Bone marrow (tissue), 2 donors: ENCODE measurements at regions not wholly inside any gene's neighbourhood (a gene's known extent, or its start where the extent isn't known, plus 50 kb on each side); places are given as distances from the start of the nearest gene placed in this dataset.
"Not testable (repeated sequence)": the region's sequence is repeated elsewhere in the genome, so short reads cannot be mapped to it uniquely, and the experiment has no call there.

Experiments used
- DNase-seq, 2 donors: peaks; one replicate each; lab custom pipeline; 2025; lab: John Stamatoyannopoulos, UW

DNA sequence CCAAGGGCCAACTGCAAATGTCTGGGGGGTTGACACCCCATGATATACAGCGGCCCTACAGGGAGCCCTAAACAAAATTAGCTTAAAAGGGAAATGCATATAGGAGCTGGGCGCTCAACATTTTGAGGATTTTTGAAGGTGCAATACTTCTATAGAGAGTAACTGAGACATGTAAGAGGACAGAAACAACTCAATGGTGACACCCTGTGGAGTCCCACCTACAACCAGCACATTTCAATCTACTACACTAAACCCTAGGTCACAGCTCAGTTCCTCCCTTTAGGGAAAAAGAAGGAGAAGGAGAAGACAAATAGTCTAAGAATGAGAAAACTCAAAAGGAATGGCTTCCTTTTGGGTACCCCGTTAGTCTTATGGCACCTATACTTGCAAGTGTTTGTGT, 1010.5 kb upstream of the NOVA1 start:
- no peak for DNase-seq

- no peak for DNase-seq
These were observed 1014.3 kb upstream of the NOVA1 start for GRCh38 chr14:27612121-27612520.

- no peak for DNase-seq
These were observed 1015.3 kb upstream of the NOVA1 start for GRCh38 chr14:27613102-27613501.

GRCh38 chr14:27623782-27624181, 1025.9 kb upstream of the NOVA1 start:
- DNase-seq: no peak

DNA sequence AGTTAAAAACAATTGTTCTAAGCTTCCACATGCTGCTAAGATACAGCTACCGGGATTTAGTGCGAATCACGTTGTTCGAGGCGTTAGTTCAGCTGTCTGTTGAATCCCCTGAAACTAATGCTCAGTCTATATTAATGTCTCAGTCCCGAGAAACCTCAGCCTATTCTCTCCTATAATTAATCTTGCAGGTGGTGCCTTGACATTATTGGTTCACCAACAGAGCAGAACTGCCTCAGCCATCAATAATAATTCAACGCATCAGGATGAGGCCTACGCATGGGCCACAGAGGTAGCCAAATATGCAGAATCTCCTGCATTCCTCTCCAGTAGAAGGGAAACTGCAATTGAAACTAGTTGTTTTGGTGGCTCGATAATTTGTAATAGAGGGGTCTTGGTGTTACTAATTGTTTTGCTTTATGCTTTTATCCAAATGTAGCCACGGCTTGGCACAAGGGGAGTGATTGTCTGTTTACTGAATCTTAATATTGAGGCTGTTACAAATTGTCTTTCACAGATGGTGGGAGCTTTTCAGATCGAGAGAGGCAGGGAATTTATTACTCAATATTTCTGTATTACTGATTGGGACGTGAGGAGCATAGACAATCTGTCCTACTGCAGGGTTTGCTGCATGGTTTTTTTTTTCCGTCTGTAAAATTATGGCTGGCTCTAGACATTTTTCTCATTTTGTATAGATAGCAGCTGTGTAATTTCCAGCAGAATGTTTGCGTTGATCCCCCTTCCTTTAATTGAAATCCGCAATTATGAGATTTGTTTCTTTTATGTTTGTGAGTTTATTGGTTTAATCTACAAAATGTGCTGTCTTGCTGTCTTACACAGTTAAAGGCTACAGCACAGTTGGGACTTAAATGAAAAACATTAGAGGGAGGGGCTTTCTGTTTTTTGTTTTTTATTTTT, 1036.5 kb upstream of the NOVA1 start:
- no peak for DNase-seq

- not testable (repeated sequence) for DNase-seq
These were observed 1042.9 kb upstream of the NOVA1 start for GRCh38 chr14:27640688-27641087.

DNA sequence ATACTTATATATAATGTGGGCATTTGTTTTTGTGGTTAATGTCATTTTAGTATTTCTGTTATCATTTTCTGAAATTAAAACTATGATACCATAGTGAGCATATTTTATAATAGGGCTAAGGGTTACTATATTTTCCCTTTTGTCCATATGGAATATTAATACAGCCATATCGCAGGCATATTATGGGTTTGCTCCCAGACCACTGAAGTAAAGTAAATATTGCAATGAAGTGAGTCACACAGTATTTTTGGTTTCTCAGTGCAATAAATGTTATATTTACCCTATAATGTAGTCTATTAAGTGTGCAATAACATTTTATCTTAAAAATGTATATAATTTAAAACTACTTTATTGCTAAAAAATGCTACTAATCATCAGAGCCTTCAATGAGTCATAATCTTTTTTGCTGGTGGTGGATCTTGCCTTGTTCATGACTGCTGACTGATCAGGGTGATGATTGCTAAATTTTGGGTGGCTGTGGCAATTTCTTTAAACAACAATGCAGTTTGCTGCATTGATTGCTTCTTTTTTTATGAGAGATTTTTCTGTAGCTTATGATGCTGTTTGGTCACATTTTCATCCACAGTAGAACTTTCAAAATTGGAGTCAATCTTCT, 1044.5 kb upstream of the NOVA1 start:
- no peak for DNase-seq

DNA sequence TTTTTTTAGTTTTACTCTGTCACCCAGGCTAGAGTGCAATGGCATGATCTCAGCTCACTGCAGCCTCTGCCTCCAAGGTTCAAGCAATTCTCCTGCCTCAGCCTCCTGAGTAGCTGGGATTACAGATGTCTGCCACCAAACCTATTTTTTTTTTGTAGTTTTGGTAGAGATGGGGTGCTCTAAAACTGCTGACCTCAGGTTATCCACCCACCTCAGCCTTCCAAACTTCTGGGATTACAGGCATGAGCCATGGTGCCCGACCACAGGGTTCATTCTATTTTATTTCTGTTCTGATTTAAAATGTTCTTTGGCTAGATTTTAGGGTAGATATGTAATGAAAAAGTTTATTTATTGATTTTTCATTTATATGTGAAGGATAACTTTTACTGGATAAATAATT, 1062.8 kb upstream of the NOVA1 start:
- DNase-seq: no peak

GRCh38 chr14:27668531-27668930, 1070.7 kb upstream of the NOVA1 start:
- no peak for DNase-seq

- DNase-seq: no peak
These were observed 1074.2 kb upstream of the NOVA1 start for GRCh38 chr14:27672047-27672446.

- not testable (repeated sequence) for DNase-seq
These were observed 1075.2 kb upstream of the NOVA1 start for GRCh38 chr14:27672811-27673737.

- no peak for DNase-seq
These were observed 1080.5 kb upstream of the FOXG1 start for GRCh38 chr14:27686137-27686536.

GRCh38 chr14:27688841-27689444, 1077.6 kb upstream of the FOXG1 start:
- no peak for DNase-seq

DNA sequence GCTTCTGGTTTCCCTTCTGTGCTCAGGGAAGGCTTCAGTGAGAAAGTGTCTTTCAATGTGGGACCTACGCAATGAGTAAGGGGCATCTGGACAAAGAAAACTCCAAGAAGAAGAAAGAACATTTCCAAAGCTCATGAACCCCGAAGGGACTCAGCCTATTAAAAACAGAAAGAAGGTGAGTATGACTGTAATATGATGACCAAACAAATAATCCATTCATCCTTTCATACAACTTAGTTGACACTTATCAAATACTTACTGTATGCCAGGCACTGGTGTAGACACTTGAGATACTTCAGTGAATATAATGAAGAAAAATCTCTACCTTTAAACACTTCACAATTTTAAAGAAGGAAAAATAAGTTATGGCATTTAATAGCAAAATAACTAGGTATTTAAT, 1054.2 kb upstream of the FOXG1 start:
- DNase-seq: no peak

GRCh38 chr14:27715561-27715960, 1051.0 kb upstream of the FOXG1 start:
- no peak for DNase-seq

DNA sequence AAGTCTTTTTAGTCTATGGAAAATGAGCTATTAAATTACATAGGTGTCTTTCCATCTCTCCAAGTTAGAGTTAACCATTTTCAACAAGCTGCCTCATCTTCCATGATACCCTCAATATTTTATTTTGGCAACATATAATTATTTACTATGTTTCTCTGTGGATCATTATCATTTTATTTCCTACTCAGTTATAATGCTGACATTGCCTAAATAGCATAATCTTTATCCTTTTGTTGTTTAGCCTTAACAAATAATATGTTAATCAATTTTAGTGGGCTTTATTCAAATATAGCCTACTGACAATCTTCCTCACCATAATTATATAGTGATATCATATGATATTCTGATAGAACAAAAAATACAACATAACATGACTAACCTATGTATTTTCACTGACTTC, 1044.8 kb upstream of the FOXG1 start:
- DNase-seq: no peak

DNA sequence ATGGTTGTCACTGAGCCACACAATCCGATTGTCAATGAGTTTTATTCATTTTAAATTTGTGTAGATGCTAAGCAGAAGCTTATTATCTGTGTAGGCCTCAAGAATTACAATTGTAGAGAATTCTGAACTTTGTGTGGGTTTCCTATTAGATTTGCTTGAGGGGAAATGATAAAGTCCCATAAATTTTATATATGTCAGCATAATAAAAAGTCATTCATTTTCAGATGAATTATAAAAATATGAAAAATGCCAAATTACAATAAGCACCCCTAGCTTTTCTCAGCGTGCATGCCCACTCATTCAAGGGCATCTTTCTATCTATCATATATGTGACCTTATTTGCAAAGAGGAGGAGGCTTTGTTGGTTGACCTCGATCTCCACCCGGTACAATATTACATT, 1041.1 kb upstream of the FOXG1 start:
- no peak for DNase-seq

DNA sequence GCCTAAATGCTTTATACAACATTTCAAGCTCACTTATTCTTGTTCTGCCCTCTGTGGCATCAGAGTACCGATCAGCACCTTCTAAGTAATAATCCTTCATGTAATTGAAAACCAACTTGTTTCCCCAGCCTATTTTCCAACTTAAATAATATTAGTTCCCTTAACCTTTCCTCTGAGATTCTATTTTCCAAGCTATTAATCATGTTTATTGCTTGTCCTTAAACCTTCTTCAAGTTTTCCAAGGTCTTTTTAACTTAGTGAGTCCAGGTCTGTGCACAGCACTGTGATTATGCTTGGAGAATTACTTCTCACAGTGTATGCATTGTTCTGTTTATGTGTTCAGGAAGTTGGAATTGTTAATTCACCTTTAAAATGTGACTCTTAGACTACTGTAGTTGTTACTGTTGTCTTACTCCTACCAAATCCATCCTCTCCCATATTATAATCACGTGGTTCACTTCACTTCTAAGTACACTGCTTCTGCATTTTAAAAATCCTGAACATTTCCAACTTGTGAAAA, 1039.3 kb upstream of the FOXG1 start:
- DNase-seq: no peak

- DNase-seq: no peak
These were observed 1036.4 kb upstream of the FOXG1 start for GRCh38 chr14:27730204-27730603.

DNA sequence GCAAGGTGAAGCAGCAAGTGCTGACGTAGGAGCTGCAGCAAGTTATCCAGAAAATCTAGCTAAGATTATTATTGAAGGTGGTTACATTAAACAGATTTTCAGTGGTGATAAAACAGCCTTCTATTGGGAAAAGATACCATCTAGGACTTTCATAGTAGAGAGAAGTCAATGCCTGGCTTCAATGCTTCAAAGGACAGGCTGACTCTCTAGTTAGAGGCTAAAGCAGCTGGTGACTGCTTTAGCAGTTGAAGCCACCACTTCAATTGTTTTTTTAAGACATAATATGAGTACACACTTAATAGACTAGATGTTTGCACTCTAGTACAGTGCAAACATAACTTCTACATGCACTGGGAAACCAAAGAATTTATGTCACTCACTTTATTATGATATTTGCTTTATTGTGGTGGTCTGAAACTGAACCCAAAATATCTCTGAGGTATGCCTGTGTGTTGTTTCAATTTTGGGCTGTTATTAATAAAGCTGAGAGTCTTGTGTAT, 1026.9 kb upstream of the FOXG1 start:
- no peak for DNase-seq

DNA sequence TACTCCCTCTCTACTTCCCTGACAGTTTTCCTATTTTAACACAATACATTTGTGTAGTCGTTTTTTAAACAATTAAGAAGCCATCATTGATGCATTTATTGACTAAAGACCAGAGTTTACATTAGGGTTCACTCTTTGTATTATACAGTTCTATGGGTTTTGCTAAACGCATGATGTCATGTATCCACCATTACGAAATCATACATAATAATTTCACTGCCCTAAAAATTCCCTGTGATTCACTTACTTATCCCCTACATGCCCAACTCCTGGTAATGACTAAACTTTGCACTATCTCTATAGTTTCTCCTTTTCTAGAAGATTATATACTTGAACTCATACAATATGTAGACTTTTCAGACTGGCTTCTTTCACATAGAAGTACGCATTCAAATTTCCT, 1016.5 kb upstream of the FOXG1 start:
- no peak for DNase-seq

DNA sequence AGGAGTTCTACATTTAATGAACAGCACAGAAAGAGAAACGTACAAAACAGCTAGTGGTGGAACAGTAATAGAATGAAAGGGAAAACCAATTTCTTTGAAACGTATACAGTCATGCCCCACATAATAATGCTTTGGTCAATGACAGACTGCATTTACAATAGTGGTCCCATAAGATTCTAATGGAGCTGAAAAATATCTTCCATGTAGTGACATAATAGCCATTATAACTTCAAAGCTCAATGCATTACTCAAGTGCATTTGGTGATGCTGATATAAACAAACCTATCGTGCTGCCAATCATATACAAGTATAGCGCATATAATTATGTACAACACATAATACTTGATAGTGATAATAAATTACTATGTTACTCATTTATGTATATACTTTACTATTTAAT, 1008.9 kb upstream of the FOXG1 start:
- not testable (repeated sequence) for DNase-seq
